A204.1 (cell line): ENCODE measurements at regions not wholly inside any gene's neighbourhood (a gene's known extent, or its start where the extent isn't known, plus 50 kb on each side); places are given as distances from the start of the nearest gene placed in this dataset.

ENCODE experiments used
- FAIRE-seq: peaks from 2 replicates; lab custom pipeline; 2012; peaks lifted over from hg19 to GRCh38; lab: Jason Lieb, UNC

GRCh38 chr18:78576967-78577366 lies 402.7 kb upstream of the SALL3 start:
- no peak for FAIRE-seq

DNA sequence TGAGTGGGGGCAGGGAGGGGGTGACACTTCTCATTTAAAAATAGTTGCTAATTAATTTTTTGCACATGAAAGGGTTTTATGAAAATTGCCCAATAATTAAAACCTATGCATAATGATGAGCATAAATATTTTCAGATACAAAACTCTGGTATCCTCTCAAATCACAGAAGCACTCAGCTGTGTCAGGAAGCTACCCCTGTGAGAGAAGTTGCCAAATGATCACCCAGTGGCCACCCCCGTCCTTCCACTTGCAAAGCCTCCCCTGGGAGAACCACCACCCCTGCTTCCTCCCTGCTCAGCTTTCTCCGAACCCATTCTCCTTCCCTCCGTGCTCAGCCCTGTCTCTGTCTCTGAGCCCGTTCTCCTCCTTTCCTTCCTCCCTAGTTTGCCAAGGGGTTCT lies 400.2 kb upstream of the SALL3 start:
- no peak for FAIRE-seq

DNA sequence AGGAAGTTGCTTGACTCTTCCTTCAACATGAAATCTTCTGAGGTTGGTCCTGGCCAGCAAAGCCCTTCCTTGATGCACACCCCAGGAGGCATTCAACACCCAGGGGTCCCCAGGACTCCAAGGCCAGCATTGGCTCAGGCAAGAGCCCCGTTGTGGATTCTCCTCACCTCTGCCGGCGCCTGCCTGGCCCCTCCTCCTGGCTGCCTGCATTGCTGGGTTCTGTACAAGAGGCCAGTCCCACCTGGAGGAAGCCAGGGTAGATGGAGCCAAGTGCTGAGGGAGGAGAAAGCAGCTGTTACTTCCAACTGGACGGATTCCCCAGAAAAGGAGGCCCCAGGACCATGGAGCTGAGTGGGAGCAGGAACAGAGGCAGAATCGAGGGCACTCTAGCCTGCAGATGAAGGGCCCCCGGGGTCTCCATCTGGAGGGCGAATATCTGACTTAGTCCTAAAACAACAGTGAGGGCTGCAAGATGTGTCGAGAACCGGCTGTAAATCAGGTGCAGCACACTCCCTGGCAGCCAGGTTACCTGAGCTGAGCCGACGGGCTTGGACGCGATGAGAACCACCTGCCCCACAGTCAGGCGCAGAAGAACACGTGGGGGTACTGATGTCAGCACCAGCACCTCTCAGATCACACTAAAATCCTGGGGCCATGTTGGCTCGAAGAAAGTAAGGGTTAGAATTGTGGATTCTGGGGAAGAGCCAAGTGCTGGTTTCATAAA lies 399.6 kb upstream of the SALL3 start:
- FAIRE-seq = no peak

DNA sequence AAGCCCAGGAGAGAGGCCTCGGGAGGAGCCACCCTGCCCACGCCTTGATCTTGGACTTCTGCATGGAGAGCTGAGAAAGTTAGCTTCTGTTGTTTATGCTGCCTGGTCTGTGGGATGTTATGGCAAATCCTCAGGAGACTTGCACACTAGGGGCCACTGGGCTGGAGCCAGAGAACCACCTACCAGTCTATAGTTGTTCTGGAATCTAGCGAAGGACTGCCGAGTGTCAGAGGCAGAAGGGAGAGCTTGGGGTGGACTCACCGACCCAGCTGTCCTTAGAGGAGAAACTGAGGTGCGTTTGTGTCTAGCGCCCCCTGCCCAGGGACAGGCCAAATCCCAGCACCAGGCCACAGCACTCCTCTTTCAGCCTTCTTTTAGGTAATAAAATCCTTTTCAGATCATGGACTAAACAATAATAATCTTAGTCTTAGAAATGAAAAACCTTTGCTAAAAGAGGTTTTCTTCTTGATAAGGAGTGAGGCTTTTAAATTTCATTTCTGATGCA lies 398.7 kb upstream of the SALL3 start:
- no peak for FAIRE-seq

DNA sequence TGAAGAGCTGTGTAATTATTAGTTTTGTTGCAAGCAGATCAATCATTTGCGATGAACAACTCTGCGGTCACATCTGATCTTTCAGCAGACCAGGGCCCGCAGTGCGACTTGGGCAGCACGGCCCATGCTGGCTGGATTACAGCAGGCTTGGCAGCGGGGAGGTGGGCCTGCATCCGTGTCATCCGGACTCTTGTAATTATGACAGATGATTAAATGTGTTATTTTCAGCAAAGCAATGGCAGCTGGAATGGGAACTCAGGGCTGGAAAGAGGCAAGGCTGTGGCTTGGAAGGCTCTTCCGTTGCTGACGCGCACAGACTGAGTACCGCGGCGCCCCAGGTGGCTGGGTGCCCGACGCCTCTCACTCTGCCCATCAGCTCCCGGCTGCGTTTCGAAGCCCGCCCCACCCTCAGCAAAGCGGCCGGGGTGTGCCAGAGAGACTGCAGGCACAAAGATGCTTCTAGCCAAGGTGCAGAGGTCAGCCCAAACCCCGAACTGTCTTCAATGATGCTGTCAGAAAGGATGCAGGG lies 397.4 kb upstream of the SALL3 start:
- no peak for FAIRE-seq

- FAIRE-seq = no peak
Observed at GRCh38 chr18:78582898-78583738, 396.5 kb upstream of the SALL3 start.

- no peak for FAIRE-seq
Observed at GRCh38 chr18:78583739-78584458, 395.7 kb upstream of the SALL3 start.

- no peak for FAIRE-seq
Observed at GRCh38 chr18:78584459-78585022, 395.1 kb upstream of the SALL3 start.

GRCh38 chr18:78586586-78586985 lies 393.0 kb upstream of the SALL3 start:
- FAIRE-seq = no peak

GRCh38 chr18:78587096-78587495 lies 392.5 kb upstream of the SALL3 start:
- no peak for FAIRE-seq

DNA sequence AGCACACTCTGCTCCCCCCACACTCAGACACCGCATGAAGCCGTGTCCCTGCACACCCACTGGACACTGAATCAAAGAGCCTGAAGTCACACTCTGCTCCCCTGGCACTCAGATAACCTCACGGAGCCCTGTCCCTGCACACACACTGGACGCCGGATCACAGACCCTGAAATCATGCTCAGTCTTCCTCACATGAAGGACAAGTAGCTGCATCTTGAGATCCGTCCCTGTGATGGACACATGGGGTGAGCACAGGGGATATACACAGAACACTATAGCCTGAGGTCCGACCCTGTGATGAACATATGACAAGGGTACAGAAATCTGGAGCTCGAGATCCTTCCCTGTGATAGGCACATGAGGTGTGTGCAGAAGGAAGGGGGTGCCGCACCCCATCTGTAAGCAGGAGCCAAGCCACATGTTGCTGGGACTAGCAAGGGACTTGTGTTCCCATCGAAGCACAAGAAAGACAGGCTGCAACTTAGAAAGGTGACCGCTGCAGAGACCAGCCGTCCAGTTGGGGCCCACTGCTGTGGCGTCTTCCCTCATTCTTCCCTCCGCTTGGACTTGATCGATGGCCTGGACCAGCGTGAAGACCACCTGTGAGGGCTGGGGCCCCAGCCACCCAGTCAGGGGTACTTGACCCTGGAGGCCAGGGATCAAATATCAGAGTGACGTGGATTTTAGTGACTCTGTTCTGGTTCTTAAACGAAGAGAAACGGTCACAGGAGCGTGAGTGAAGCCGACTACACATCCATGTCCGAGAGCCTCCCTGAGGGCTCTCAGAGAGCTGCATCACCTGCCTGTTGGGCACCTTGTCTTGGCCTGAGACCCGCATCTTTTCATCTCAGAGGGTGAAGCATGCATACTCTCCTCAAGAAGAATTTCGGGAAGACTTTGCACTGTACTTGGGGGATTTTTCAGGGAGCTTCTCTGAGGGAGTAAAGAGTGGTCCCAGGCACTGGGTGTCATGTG lies 391.7 kb upstream of the SALL3 start:
- no peak for FAIRE-seq

DNA sequence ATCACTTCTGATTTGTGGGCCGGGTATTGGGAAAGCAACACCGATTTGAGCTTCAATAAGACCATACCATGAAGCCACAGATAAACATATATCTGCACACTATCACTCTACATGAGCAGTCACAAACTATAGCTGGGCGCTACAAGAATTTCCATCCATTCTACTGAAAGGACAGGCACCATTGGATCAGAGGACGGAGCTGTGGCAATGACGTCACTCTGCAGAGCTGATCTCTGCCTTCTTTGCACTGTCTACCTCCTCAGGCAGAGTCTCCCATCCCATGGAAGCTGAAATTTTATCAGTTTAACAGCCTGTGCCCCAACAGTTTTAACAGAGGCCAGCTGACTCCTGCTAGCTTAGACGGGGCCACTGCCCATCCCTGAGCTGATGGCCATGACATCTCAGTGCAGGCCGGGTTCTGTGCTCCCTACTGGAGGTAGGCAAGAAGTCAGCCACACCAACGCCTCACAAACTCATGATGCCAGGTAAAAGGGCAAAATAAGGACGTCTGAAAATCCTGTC lies 389.6 kb upstream of the SALL3 start:
- no peak for FAIRE-seq

GRCh38 chr18:78595453-78595852 lies 384.2 kb upstream of the SALL3 start:
- no peak for FAIRE-seq

GRCh38 chr18:78595924-78596573 lies 383.6 kb upstream of the SALL3 start:
- no peak for FAIRE-seq

DNA sequence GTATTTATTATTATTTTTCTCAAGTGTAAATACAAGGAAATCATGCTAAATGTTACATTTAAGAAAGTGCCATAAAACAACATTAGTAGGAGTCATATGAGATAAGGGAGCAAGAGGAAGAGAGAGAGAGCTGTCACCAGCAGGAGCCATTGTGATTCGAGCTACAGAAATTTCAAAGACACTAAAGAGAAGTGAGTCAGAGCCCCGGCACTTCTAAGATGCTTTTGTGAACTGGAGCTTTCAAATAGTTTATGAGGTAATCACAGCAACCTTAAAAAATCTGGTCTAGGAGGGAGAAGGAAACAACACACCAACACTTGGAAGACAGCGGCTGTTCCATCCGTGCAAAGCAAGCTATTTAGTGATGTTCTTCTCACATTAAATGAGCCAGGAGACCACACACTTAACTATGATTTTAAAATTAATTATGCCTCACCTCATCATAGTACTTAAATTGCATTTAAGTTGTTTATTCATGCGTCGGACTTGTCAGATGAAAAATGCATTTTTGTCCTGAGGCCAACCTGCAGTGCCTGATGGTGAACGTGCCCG lies 382.7 kb upstream of the SALL3 start:
- FAIRE-seq = no peak

DNA sequence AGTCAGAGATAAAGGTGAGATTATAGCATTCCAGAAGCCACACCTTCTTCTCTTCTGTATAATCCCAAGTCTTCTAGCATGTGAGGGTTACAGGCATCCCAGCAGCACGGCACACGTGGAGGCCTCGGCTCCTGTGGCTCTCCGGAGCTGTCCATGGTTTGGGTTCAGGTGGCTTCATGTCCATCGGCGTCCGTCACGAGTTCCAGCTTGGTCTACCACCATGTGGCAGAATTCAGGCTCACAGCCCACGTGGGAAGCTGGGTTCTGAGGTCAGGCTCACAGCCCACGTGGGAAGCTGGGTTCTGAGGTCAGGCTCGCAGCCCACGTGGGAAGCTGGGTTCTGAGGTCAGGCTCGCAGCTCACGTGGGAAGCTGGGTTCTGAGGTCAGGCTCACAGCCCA lies 378.3 kb upstream of the SALL3 start:
- FAIRE-seq = no peak

DNA sequence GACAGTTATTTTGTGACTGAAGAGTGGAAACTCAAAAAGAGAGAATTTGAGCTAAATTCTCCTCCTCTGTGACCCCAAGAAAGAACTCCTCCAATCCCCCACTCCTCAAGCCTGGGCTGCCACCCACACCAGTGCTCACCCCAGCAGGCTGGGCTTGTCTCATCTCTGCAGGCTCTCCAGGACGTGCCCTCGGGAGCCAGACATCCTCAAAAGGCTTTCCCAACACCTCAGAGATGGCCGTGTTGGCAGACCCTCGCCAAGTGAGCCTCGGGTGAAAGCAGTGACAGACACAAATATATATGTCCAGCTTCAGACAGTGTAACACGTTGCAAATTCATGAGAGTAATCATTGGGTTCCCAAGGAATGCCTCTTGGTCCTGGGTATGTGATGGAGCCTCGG lies 377.7 kb upstream of the SALL3 start:
- no peak for FAIRE-seq

GRCh38 chr18:78602430-78602829 lies 377.2 kb upstream of the SALL3 start:
- FAIRE-seq = no peak

DNA sequence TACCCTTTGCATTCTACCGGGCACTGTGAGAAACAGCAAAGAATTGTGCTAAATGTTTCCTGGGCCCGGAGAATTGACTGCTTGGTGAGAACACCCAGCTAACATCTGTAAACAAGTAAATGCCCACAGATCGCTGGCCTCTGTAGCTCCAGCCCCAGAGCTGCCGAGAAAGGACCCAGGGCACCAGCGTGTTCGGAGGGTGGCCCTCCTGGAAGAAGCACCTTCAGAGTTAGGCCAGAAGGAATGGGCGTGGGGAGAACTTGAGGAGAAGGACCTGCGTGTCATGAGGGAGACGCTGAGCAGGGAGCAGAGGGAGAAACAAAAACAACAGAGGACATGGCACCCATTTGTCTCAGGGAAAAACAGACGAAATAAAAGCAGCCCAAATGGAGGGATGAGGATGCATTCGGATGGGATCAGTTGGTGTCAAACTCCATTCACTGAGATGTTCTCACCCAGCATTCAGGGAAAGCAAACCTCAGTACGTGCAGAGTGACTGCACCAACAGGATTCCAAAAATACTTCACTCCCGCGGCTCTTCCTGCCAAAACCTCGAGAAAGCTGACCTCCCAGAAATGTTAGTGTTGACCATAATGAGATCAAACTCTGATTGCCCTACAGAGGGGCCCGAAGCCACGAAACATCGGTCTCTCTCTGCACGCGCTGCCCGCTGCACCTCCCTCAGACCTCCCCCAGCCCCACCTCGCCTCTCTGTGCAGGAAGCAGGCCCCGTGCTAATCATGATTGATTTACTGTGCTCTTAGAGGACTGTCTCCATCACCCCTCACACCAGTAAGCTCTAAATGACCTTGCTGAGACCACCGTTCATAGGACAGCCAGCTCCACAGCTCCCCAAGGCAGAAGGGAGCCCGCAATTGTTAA lies 376.3 kb upstream of the SALL3 start:
- FAIRE-seq = no peak
